GM18517 (cell line): ENCODE measurements at regions not wholly inside any gene's neighbourhood (a gene's known extent, or its start where the extent isn't known, plus 50 kb on each side); places are given as distances from the start of the nearest gene placed in this dataset.

Experiments
- ATAC-seq: cut with Tn5 transposase; IDR thresholded peaks from one replicate; pipeline ENCODE4 v1.9.1; 2021; ENCODE audit warnings: mild to moderate bottlenecking, moderate library complexity; ENCODE audit not compliant: unreplicated experiment

GRCh38 chrX:36436361-36436760, 516.8 kb downstream of the CFAP47 start:
- ATAC-seq, result no peak

DNA sequence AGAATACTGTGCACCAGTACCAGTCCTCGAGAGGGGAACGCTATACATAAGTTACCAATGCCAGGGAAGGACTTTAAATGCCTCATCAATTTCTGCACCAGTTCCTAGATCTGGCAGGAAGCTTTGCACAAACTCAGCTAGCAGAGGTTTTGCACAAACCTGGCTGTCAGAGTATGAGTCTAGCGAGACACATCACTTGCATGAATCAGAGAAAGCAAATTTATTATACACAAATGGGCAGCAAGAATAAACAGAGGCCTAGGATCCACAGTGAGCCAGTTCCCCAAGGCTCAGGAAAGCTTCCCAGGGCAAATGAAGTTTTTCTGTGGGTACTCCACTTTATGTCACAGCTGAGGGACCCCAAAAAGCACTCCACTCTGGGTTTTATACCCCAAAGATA, 523.5 kb downstream of the CFAP47 start:
- no peak for ATAC-seq

GRCh38 chrX:36445566-36445965, 526.0 kb downstream of the CFAP47 start:
- no peak for ATAC-seq

DNA sequence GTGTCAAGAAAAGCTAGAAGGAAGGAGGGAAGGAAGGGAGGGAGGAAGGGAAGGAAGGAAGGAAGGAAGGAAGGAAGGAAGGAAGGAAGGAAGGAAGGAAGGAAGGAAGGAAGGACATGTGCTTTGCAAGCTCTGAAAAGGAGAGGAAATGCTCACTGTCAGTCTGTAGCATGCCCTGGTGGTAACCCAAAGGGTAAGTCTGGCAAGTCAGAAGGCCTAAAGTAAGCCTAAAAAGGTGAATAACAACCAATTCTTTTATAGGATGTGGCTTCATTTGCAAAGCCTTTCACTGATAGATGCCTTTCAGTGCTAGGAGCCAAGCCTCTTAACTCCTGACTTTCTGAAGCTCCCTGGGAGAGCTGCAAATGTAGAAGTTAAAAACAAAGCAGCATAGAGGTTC, 542.6 kb downstream of the CFAP47 start:
- no peak for ATAC-seq

DNA sequence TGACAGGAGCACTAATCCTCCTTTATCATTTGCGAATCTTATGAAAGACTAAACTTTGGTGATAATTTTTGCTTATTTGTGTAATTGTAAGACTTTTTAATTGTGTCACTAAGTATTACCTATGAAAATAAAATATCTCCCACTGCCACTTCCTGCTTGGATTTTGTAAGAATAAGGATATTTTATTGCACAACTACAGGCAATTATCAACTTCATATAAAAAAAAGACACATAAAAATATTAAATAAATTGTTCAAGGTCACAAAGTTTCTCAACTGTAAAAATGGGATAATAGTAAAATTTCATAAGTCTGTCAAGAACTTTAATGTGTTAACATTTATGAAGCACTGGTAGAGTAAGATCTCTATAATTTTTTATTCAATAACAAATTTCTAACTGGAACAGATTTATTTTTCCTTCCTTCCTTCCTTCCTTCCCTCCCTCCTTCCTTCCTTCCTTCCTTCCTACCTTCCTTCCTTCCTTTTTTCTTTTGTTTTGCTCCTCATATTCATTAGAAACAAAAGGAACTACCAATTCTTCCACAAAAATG, 527.6 kb upstream of the FAM47C start:
- ATAC-seq, result no peak

DNA sequence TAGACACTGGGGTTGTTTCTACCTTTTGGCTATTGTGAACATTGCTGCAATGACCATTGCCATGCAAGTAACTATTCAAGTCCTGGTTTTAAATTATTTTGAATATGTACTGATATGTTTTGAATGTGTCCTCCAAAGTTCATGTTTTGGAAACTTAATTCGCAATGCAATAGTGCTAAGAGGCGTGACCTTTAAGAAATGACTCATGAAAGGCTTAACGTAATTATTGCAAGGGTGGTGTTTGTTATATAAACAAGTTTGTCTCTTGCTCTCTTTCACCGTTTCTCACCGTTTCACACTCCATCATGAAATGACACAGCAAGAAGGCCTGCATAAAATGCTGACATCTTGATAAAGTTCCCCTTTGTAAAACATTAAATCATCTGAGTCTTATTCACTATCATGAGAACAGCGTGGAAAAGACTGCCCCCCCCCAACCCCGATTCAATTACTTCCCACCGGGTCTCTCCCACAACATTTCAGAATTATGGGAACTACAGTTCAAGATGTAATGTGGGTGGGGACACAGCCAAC, 506.9 kb upstream of the FAM47C start:
- ATAC-seq, result no peak

DNA sequence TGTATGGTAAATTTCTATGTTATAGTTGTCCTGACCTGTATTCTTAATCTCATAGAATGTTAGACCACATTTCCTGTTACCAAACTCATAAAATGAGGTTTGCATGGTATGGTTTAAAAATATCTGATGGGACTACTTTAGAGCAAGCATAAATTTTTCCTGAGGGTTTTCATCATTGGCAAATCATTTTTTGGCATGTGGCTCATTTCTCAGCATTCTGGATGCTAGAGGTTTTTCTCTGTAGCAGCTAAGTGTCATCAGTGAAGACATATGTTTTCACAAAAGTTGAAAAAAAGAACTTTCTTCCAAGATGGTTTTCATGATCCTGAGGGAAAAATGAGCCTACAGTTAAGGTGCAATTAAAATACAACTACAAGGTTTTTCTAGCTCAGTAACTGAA, 503.5 kb upstream of the FAM47C start:
- ATAC-seq, result no peak

- ATAC-seq, result no peak
Measured at GRCh38 chrX:36508042-36508441, 500.1 kb upstream of the FAM47C start.

- ATAC-seq, result no peak
Measured at GRCh38 chrX:36510736-36511135, 497.4 kb upstream of the FAM47C start.

DNA sequence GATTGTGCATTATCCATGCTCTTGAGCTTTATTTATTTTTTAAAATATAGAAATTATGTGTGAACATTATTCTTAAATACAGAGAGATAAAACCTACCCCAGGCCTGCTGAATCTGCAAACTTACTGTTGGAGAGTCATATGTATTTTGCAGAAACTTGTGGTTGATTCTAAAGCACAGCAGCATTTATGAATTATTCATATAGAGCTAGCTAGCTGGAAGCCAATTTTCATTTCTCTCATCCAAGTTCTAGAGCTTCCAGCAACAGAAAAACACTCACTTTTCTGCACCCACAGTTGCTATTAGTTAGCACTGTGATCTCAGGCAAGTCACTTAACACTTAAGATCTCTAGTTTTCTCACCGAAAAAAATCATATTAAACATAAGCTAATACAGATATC, 479.5 kb upstream of the FAM47C start:
- ATAC-seq, result no peak

DNA sequence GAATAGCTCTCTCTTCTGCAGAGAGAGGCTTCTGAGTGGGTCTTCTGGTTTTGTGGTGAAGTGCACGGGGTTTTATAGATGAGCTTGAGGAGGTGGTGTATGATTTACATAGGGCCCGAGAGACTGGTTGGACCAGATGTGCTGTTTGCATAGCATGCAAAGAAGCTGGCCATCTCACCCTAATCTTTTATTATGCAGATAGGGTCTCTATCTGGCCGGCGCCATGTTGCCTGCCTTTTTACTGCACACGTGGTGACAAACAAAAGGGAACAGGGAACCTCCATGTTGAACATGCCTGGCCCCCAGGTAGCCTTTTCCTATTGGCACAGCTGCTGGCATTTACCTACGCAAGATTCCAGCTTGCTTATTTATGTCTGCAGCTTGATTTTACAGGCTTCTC, 473.3 kb upstream of the FAM47C start:
- ATAC-seq, result no peak

DNA sequence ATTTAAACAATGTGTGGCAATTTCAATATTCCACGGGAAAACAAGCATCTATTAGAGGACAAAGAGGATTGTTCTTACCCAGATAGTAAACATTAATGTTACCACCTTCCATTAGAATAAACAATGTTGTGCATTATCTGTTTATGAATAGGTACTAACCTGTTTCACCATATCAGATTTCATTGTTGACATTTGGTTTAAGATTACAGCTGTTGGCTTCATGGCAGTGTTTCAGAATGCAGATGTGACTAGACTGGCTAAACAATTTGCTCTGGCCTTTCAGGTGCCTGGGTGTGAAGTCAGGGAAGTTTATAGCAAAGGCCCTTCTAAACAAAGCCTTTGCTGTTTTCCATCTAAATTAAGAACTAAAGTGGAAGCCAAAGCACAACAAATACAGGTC, 464.7 kb upstream of the FAM47C start:
- no peak for ATAC-seq

GRCh38 chrX:36562986-36563385, 445.2 kb upstream of the FAM47C start:
- ATAC-seq, result no peak

DNA sequence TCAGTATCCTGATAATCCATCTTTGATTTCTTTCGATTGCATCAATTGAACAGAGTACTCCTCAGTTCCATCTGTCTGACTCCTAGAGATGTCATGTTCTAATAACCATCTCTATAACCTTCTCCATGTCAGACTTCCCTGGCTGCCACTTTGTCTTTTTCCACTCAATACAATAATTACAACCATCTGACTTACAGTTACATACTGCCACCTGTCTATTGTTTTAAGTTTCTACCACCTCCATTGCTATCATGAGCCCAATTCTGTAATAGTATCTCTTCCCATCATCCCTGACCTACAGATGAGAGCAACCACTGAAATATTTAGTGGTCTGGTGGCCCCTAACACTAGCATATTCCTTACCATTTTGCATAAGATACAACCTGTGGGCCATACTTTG, 439.2 kb upstream of the FAM47C start:
- no peak for ATAC-seq

DNA sequence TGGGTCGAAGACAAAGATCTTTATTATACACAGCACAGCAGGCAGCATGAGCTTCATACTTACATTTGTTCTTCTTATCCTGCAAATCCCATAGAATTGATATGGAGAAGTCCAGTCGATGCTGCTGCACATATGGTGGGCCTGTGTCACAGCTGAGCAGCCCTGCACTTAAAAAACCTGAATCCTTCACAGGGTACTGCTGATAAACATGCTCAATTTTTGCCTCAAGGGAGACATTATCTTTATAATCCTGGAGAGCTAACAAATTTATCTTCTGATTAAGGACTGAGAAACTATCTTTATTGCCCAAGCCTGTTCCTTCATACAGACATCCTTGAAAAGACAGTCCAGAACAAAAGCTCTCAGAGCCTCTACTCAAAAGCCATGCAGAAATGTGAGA, 434.4 kb upstream of the FAM47C start:
- no peak for ATAC-seq

- no peak for ATAC-seq
Measured at GRCh38 chrX:36575670-36576069, 432.5 kb upstream of the FAM47C start.

GRCh38 chrX:36577006-36577405, 431.2 kb upstream of the FAM47C start:
- no peak for ATAC-seq

DNA sequence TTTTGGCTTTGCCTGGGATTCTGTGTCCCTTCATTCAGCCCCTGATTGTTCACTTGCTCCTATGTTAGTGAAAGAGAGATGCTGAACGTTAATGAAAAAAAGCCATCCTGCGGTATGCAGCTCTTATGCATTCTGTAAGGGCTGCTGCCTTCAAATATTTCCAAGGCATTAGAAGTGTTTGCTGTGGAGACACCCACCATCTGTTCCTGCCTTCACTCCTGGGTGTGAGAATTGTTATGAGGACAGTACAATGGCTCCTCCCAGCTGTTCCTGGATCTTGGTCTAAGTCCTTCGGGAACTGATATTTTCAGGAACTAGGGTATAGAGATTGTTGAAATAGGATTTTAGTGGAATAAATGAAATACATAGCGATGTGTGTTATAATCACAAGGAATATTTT, 427.1 kb upstream of the FAM47C start:
- no peak for ATAC-seq

- no peak for ATAC-seq
Measured at GRCh38 chrX:36583674-36584073, 424.5 kb upstream of the FAM47C start.

- no peak for ATAC-seq
Measured at GRCh38 chrX:36609616-36610585, 398.3 kb upstream of the FAM47C start.

DNA sequence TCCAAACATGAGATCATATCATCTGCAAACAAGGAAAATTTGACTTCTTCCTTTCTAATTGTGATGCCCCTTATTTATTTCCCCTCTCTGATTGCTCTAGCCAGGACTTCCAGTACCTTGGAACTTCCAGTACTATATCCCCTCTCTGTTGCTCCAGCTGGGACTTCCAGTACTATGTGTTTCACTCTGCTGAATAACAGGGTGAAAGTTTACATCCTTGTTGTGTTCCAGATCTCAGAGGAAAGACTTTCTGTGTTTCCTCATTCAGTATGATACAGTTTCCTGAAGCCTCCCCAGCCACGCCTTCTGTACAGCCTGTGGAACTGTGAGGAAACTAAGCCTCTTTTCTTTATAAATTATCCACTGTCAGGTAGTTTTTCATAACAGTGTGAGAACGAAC, 381.3 kb upstream of the FAM47C start:
- ATAC-seq, result no peak

- ATAC-seq, result no peak
Measured at GRCh38 chrX:36640232-36640631, 367.9 kb upstream of the FAM47C start.
